WERI-Rb-1 (cell line): ENCODE measurements at regions not wholly inside any gene's neighbourhood (a gene's known extent, or its start where the extent isn't known, plus 50 kb on each side); places are given as distances from the start of the nearest gene placed in this dataset.

Source experiments
- DNase-seq: peaks from one replicate; pipeline ENCODE4 v3.0.0-alpha.2; 2020
- H3K27ac ChIP-seq: fragments of 250-450 bp; sonication (Bioruptor Pico); 2 replicates; pipeline ENCODE4 v1.5.1; 2020; ENCODE audit warnings: mild to moderate bottlenecking, moderate library complexity
- H3K27me3 ChIP-seq: fragments of 250-450 bp; sonication (Bioruptor Pico); 2 replicates; pipeline ENCODE4 v1.5.1; 2021; ENCODE audit warnings: mild to moderate bottlenecking, low read depth, moderate library complexity; ENCODE audit not compliant: insufficient read depth, severe bottlenecking
- H3K36me3 ChIP-seq: fragments of 250-450 bp; sonication (Bioruptor Pico); 2 replicates; pipeline ENCODE4 v1.5.1; 2020; ENCODE audit warnings: mild to moderate bottlenecking, moderate library complexity
- H3K4me3 ChIP-seq: 2 replicates; pipeline ENCODE4 v1.5.1; 2011; ENCODE audit warnings: low read depth, mild to moderate bottlenecking, control low read depth, low read length
- H3K9me3 ChIP-seq: fragments of 250-450 bp; sonication (Bioruptor Pico); 2 replicates; pipeline ENCODE4 v1.5.1; 2021; ENCODE audit warnings: mild to moderate bottlenecking, moderate library complexity; ENCODE audit not compliant: severe bottlenecking
- TF ChIP-seq, protein P1 (sequence below): IDR thresholded peaks from 2 replicates; pipeline ENCODE4 v1.5.1; 2011; ENCODE audit warnings: low read depth, mild to moderate bottlenecking, control low read depth, inconsistent platforms, low read length

DNA sequence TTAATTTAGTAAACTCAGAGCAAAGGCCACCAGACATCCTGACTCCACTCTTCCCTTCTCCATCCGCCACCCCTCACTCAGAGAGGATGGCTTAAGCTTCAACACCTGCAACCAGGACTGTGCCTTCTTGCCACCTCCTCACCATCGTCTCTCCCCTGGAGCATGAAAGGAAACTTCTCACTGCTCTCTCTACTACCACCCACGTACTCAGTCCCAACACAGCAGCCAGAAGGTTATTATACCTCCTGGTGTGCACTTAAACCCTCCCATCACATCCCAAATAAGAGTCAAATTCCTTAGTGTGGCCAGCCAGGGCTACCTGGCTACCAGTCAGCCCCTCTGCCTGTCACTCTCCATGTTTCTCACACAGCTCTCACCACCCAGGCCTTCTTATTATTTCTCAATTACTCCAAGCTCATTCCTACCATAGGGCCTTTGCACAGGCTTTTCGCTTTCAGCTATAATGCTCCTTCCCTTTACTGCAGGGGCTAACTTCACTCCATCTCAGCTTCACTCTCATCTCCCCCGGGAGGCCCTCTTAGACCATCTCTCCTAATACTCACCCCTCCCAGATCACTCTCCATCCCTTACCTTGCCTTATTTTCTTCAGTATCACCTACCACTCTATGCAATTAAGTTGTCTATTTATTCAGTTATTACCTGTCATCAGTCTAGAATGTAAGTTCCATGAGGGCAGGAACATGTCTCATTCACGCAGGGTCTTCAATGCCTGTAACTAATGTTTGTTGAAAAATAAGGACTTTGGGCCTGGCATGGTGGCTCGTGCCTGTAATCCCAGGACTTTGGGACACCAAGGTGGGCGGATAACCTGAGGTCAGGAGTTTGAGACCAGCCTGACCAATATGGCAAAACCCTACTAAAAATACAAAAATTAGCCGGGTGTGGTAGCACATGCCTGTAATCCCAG, 137.5 kb downstream of the TOMM20 start:
- H3K27ac ChIP-seq, result no peak overlapping the region
- DNase-seq, result no peak
- TF ChIP-seq, protein P1, sequence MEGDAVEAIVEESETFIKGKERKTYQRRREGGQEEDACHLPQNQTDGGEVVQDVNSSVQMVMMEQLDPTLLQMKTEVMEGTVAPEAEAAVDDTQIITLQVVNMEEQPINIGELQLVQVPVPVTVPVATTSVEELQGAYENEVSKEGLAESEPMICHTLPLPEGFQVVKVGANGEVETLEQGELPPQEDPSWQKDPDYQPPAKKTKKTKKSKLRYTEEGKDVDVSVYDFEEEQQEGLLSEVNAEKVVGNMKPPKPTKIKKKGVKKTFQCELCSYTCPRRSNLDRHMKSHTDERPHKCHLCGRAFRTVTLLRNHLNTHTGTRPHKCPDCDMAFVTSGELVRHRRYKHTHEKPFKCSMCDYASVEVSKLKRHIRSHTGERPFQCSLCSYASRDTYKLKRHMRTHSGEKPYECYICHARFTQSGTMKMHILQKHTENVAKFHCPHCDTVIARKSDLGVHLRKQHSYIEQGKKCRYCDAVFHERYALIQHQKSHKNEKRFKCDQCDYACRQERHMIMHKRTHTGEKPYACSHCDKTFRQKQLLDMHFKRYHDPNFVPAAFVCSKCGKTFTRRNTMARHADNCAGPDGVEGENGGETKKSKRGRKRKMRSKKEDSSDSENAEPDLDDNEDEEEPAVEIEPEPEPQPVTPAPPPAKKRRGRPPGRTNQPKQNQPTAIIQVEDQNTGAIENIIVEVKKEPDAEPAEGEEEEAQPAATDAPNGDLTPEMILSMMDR, result no peak
- no peak overlapping the region for H3K4me3 ChIP-seq
- no peaks in the 10 kb centered on the region for H3K27me3 ChIP-seq
- no peaks in the 10 kb centered on the region for H3K36me3 ChIP-seq
- H3K9me3 ChIP-seq, result no peaks in the 10 kb centered on the region

GRCh38 chr1:234990328-234990675, 138.3 kb downstream of the TOMM20 start:
- Histone ChIP-seq H3K27ac (no peak overlapping the region), H3K4me3 (no peak overlapping the region), H3K27me3 (no peaks in the 10 kb centered on the region), H3K9me3 (no peaks in the 10 kb centered on the region), H3K36me3 (no peaks in the 10 kb centered on the region)
- TF ChIP-seq, protein P1, result no peak
- no peak for DNase-seq

DNA sequence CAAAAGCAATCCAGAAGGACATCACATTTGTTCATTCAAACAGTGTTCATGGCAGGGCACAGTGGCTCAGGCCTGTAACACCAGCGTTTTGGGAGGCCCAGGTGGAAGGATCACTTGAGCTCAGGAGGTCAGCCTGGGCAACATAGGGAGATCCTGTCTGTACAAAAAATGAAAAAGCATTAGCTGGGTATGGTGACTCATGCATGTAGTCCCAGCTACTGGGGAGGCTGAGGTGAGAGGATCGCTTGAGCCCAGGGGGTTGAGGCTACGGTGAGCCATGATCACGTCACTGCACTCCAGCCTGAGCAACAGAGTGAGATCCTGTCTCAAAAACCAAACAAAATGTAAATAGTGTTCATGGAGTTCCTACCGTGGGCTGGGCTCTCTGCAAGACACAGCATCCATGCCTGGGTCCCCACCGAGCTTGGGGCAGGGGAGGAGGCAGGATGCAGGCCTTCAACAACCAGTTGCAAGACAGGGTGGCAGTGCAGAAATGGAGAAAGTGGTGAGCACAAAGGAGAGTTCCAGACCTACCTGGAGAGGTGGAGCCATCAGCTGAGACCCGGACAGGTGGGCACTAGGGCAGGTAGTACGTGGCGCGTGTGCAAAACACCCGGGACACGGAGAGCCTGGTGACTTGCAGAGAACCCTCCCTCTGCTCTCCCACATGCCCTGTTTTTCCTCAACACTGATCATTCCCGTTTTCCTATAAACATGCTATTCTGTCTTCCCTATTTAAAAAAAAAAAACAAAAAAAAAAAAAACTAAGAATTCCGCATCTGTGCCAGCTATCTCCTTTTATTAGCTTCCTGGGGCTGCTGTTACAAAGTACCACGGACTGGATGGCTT, 138.9 kb downstream of the TOMM20 start:
- TF ChIP-seq, protein P1, result no peak
- Histone ChIP-seq H3K27me3 (no peaks in the 10 kb centered on the region), H3K27ac (no peak overlapping the region), H3K36me3 (no peaks in the 10 kb centered on the region), H3K4me3 (no peak overlapping the region), H3K9me3 (no peaks in the 10 kb centered on the region)
- DNase-seq, result no peak

GRCh38 chr1:234989019-234989418, 139.6 kb downstream of the TOMM20 start:
- H3K27ac ChIP-seq, result no peak overlapping the region
- H3K27me3 ChIP-seq, result no peaks in the 10 kb centered on the region
- H3K4me3 ChIP-seq, result no peak overlapping the region
- TF ChIP-seq, protein P1, result no peak
- H3K36me3 ChIP-seq, result no peaks in the 10 kb centered on the region
- H3K9me3 ChIP-seq, result no peaks in the 10 kb centered on the region
- DNase-seq, result no peak

- H3K27me3 ChIP-seq, result no peaks in the 10 kb centered on the region
- H3K27ac ChIP-seq, result no peak overlapping the region
- H3K4me3 ChIP-seq, result no peak overlapping the region
- DNase-seq, result no peak
- no peaks in the 10 kb centered on the region for H3K36me3 ChIP-seq
- no peaks in the 10 kb centered on the region for H3K9me3 ChIP-seq
- TF ChIP-seq, protein P1, result no peak
Measured at GRCh38 chr1:234988536-234988935, 140.1 kb downstream of the TOMM20 start.
